Hematopoietic multipotent progenitor cell treated with erythropoietin and hydrocortisone succinate and interleukin-3 and kit ligand, for 17 days (in vitro differentiated cells): ENCODE measurements at regions not wholly inside any gene's neighbourhood (a gene's known extent, or its start where the extent isn't known, plus 50 kb on each side); places are given as distances from the start of the nearest gene placed in this dataset.

Experiments used
- DNase-seq: peaks from one replicate; pipeline ENCODE4 v3.0.0-alpha.2; 2015; ENCODE audit warnings: low spot score

GRCh38 chr2:22901471-22902179 is 483.4 kb upstream of the KLHL29 start:
- no peak for DNase-seq

- DNase-seq, result no peak
Measured at GRCh38 chr2:22902180-22902550, 482.8 kb upstream of the KLHL29 start.

GRCh38 chr2:22902662-22903165 is 482.3 kb upstream of the KLHL29 start:
- no peak for DNase-seq

GRCh38 chr2:22903616-22904015 is 481.4 kb upstream of the KLHL29 start:
- DNase-seq, result no peak

GRCh38 chr2:22904126-22904684 is 480.8 kb upstream of the KLHL29 start:
- no peak for DNase-seq

GRCh38 chr2:22907330-22907729 is 477.6 kb upstream of the KLHL29 start:
- no peak for DNase-seq

GRCh38 chr2:22912398-22912797 is 472.6 kb upstream of the KLHL29 start:
- no peak for DNase-seq

- DNase-seq, result no peak
Measured at GRCh38 chr2:22929998-22930397, 455.0 kb upstream of the KLHL29 start.

GRCh38 chr2:22930781-22931180 is 454.2 kb upstream of the KLHL29 start:
- DNase-seq, result no peak

GRCh38 chr2:22932288-22932687 is 452.7 kb upstream of the KLHL29 start:
- DNase-seq, result no peak

- no peak for DNase-seq
Measured at GRCh38 chr2:22934747-22935146, 450.2 kb upstream of the KLHL29 start.

- no peak for DNase-seq
Measured at GRCh38 chr2:22942441-22942840, 442.5 kb upstream of the KLHL29 start.

- no peak for DNase-seq
Measured at GRCh38 chr2:22944143-22944542, 440.8 kb upstream of the KLHL29 start.

GRCh38 chr2:22946553-22946952 is 438.4 kb upstream of the KLHL29 start:
- DNase-seq, result no peak

GRCh38 chr2:22947741-22948140 is 437.2 kb upstream of the KLHL29 start:
- DNase-seq, result no peak

GRCh38 chr2:22950431-22950830 is 434.5 kb upstream of the KLHL29 start:
- no peak for DNase-seq

GRCh38 chr2:22952656-22953225 is 432.2 kb upstream of the KLHL29 start:
- no peak for DNase-seq

GRCh38 chr2:22957446-22957845 is 427.5 kb upstream of the KLHL29 start:
- DNase-seq, result no peak

- DNase-seq, result no peak
Measured at GRCh38 chr2:22958308-22958707, 426.7 kb upstream of the KLHL29 start.

- no peak for DNase-seq
Measured at GRCh38 chr2:22967756-22968155, 417.2 kb upstream of the KLHL29 start.

- no peak for DNase-seq
Measured at GRCh38 chr2:22970284-22970975, 414.5 kb upstream of the KLHL29 start.

GRCh38 chr2:22970991-22971390 is 414.0 kb upstream of the KLHL29 start:
- DNase-seq, result no peak

GRCh38 chr2:22981785-22982184 is 403.2 kb upstream of the KLHL29 start:
- DNase-seq, result no peak
